DMS53 (cell line): ENCODE measurements at regions not wholly inside any gene's neighbourhood (a gene's known extent, or its start where the extent isn't known, plus 50 kb on each side); places are given as distances from the start of the nearest gene placed in this dataset.
"Not testable (repeated sequence)": the region's sequence is repeated elsewhere in the genome, so short reads cannot be mapped to it uniquely, and the experiment has no call there.

Experiments used
- DNase-seq: peaks from one replicate; lab custom pipeline; 2025; lab: John Stamatoyannopoulos, UW

- DNase-seq, result no peak
Observed at GRCh38 chr5:60546207-60546606, 153.8 kb downstream of the DEPDC1B start.

GRCh38 chr5:60545551-60545950, 154.4 kb downstream of the DEPDC1B start:
- no peak for DNase-seq

- no peak for DNase-seq
Observed at GRCh38 chr5:60544142-60544541, 155.8 kb downstream of the DEPDC1B start.

- DNase-seq, result no peak
Observed at GRCh38 chr5:60541980-60542379, 158.0 kb downstream of the DEPDC1B start.

- DNase-seq, result no peak
Observed at GRCh38 chr5:60540856-60541805, 158.8 kb downstream of the DEPDC1B start.

GRCh38 chr5:60538955-60539866, 160.8 kb downstream of the DEPDC1B start:
- DNase-seq, result peak; percentile 14

- DNase-seq, result no peak
Observed at GRCh38 chr5:60538426-60538825, 161.5 kb downstream of the DEPDC1B start.

- no peak for DNase-seq
Observed at GRCh38 chr5:60535951-60536350, 164.0 kb downstream of the DEPDC1B start.

- DNase-seq, result no peak
Observed at GRCh38 chr5:60535198-60535597, 164.8 kb downstream of the DEPDC1B start.

- no peak for DNase-seq
Observed at GRCh38 chr5:60533789-60534188, 166.2 kb downstream of the DEPDC1B start.

GRCh38 chr5:60532796-60533195, 167.2 kb downstream of the DEPDC1B start:
- DNase-seq, result not testable (repeated sequence)

- DNase-seq, result not testable (repeated sequence)
Observed at GRCh38 chr5:60530144-60530848, 169.7 kb downstream of the DEPDC1B start.

- DNase-seq, result no peak
Observed at GRCh38 chr5:60529001-60529400, 171.0 kb downstream of the DEPDC1B start.

GRCh38 chr5:60527072-60527471, 172.9 kb downstream of the DEPDC1B start:
- no peak for DNase-seq

- DNase-seq, result no peak
Observed at GRCh38 chr5:60526336-60526875, 173.6 kb downstream of the DEPDC1B start.

- DNase-seq, result no peak
Observed at GRCh38 chr5:60522292-60522905, 177.6 kb downstream of the DEPDC1B start.

- no peak for DNase-seq
Observed at GRCh38 chr5:60521376-60522291, 178.3 kb downstream of the DEPDC1B start.

GRCh38 chr5:60520451-60521227, 179.3 kb downstream of the DEPDC1B start:
- no peak for DNase-seq

GRCh38 chr5:60519372-60519771, 180.6 kb downstream of the DEPDC1B start:
- DNase-seq, result no peak
